HG02610 (cell line): ENCODE measurements at regions not wholly inside any gene's neighbourhood (a gene's known extent, or its start where the extent isn't known, plus 50 kb on each side); places are given as distances from the start of the nearest gene placed in this dataset.
"Not testable (repeated sequence)": the region's sequence is repeated elsewhere in the genome, so short reads cannot be mapped to it uniquely, and the experiment has no call there.

Experiments
- ATAC-seq: cut with Tn5 transposase; IDR thresholded peaks from one replicate; pipeline ENCODE4 v1.9.1; 2021; ENCODE audit warnings: mild to moderate bottlenecking, moderate library complexity; ENCODE audit not compliant: unreplicated experiment

GRCh38 chr17:53496356-53496755 is 326.4 kb upstream of the KIF2B start:
- ATAC-seq = no peak

GRCh38 chr17:53492532-53492931 is 330.2 kb upstream of the KIF2B start:
- no peak for ATAC-seq

- ATAC-seq = no peak
Measured at GRCh38 chr17:53490447-53490968, 332.2 kb upstream of the KIF2B start.

- no peak for ATAC-seq
Measured at GRCh38 chr17:53483704-53484103, 339.0 kb upstream of the KIF2B start.

GRCh38 chr17:53475002-53475401 is 347.7 kb upstream of the KIF2B start:
- no peak for ATAC-seq

- no peak for ATAC-seq
Measured at GRCh38 chr17:53472586-53472985, 350.1 kb upstream of the KIF2B start.

- ATAC-seq = no peak
Measured at GRCh38 chr17:53471514-53471913, 351.2 kb upstream of the KIF2B start.

GRCh38 chr17:53470626-53471025 is 352.1 kb upstream of the KIF2B start:
- no peak for ATAC-seq

GRCh38 chr17:53466733-53467132 is 356.0 kb upstream of the KIF2B start:
- ATAC-seq = no peak

- not testable (repeated sequence) for ATAC-seq
Measured at GRCh38 chr17:53464396-53464795, 358.3 kb upstream of the KIF2B start.

- ATAC-seq = no peak
Measured at GRCh38 chr17:53463363-53463762, 359.4 kb upstream of the KIF2B start.

- ATAC-seq = no peak
Measured at GRCh38 chr17:53462393-53462811, 360.3 kb upstream of the KIF2B start.

GRCh38 chr17:53455943-53456342 is 366.8 kb upstream of the KIF2B start:
- ATAC-seq = not testable (repeated sequence)

- ATAC-seq = no peak
Measured at GRCh38 chr17:53454337-53454736, 368.4 kb upstream of the KIF2B start.

GRCh38 chr17:53449324-53449723 is 373.4 kb upstream of the KIF2B start:
- no peak for ATAC-seq

- ATAC-seq = no peak
Measured at GRCh38 chr17:53428913-53429312, 393.8 kb upstream of the KIF2B start.

GRCh38 chr17:53426505-53426904 is 396.2 kb upstream of the KIF2B start:
- no peak for ATAC-seq

GRCh38 chr17:53420035-53420641 is 402.6 kb upstream of the KIF2B start:
- ATAC-seq = no peak

GRCh38 chr17:53409588-53409987 is 413.1 kb upstream of the KIF2B start:
- ATAC-seq = no peak

- ATAC-seq = no peak
Measured at GRCh38 chr17:53406907-53407306, 415.8 kb upstream of the KIF2B start.

- ATAC-seq = no peak
Measured at GRCh38 chr17:53391197-53391596, 431.5 kb upstream of the KIF2B start.

GRCh38 chr17:53390575-53390974 is 432.2 kb upstream of the KIF2B start:
- no peak for ATAC-seq

- no peak for ATAC-seq
Measured at GRCh38 chr17:53387745-53388144, 435.0 kb upstream of the KIF2B start.
